Hematopoietic multipotent progenitor cell treated with erythropoietin and hydrocortisone succinate and interleukin-3 and kit ligand, for 17 days (in vitro differentiated cells): ENCODE measurements at regions not wholly inside any gene's neighbourhood (a gene's known extent, or its start where the extent isn't known, plus 50 kb on each side); places are given as distances from the start of the nearest gene placed in this dataset.
"Not testable (repeated sequence)": the region's sequence is repeated elsewhere in the genome, so short reads cannot be mapped to it uniquely, and the experiment has no call there.

Experiments
- DNase-seq: peaks from one replicate; pipeline ENCODE4 v3.0.0-alpha.2; 2015; ENCODE audit warnings: low spot score

- DNase-seq, result not testable (repeated sequence)
Observed at GRCh38 chr16:88268186-88268970, 114.4 kb upstream of the ZNF469 start.

DNA sequence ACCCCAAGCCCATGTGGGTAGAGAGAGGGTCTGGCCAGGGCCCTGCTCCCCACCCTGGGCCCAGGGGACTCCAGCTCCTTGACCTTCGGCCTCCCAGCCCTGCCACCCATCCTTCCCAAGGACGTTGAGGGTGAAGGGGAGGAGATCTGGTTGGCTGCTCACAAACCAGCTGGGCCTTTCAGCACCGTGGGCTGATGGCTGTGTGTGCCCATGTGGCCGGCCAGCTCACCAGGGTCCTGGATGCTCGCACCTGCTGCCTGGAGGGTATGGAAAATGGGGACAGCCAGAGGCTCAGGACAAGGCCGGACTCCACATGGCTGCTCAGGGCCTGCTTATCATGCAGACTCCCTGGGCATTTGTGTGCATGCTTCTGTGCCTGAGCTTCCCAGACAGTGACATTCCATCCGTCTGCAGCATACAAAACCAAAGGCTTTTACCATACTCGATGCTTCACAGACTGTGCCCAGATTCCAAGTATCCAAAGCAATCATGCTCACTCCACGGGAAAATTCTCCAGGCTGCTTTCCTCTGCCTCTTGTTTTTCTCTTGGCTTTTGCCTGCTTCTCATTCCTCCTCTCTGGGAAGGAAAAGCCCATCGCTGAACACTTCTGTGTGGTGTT is 112.5 kb upstream of the ZNF469 start:
- not testable (repeated sequence) for DNase-seq

DNA sequence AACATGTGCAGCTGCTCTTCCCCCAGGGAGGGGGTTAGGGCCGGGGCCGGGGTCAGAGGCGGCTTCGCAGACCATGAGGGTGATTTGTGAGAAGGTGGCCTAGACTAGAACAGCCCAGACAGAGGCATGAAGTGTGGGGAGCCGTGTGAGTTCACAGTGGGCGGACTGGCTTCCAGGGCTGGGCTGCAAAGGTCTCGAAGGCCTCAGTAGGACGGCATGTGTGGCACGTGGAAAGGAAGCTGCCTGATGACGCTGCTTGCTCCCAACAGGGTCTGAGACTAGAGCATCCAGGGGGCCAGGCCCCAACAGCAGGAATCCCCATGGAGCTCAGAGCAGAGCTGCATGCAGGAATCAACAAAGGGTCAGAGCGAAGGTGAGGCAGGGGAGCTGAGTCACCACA is 111.5 kb upstream of the ZNF469 start:
- DNase-seq, result not testable (repeated sequence)

DNA sequence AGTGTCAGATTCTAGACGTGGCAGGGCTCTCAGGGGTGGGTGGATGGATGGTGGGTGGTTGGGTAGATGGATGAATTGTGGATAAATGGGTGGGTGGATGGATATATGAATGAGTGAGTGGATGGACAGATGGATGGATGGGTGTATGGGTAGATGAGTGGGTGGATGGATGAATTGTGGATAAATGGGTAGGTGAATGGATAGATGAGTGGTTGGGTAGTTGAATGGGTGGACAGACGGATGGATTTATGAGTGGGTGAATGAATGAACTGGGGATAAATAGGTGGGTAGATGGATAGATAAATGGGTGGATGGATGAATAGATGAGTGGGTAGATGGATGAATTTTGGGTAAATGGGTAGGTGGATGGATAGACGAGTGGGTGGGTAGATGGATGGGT is 111.0 kb upstream of the ZNF469 start:
- not testable (repeated sequence) for DNase-seq

- DNase-seq, result not testable (repeated sequence)
Observed at GRCh38 chr16:88272437-88272836, 110.3 kb upstream of the ZNF469 start.

DNA sequence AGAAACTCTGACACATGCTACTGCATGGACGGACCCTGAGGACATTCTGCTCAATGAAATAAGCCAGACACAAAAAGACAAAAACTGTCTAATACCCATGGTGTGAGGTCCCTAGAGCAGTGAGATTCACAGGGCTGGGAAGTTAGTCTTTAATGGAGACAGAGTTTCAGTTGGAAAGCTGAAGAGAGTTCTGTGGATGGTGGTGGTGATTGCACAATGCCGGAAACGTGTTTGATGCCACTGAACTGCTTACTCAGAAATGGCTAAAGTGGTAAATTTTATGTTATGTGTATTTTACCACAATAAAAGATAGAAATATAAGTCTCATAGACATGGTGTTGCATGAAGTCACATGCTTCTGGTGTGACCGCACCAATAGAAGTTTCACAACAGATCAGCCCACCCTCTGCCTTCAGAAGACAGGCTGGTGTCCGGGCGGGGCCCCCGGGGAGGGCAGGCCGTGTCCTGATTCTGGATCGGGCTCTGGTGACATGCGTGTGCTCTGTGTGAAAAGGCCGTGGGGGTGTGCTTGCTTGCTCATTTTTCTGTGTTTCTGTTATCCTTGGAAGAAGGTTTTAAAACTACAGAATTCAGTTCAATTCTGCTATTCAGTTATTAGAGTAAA is 108.5 kb upstream of the ZNF469 start:
- not testable (repeated sequence) for DNase-seq

GRCh38 chr16:88274847-88275246 is 107.9 kb upstream of the ZNF469 start:
- no peak for DNase-seq

GRCh38 chr16:88275336-88276122 is 107.2 kb upstream of the ZNF469 start:
- DNase-seq, result not testable (repeated sequence)

GRCh38 chr16:88276123-88276588 is 106.6 kb upstream of the ZNF469 start:
- not testable (repeated sequence) for DNase-seq

DNA sequence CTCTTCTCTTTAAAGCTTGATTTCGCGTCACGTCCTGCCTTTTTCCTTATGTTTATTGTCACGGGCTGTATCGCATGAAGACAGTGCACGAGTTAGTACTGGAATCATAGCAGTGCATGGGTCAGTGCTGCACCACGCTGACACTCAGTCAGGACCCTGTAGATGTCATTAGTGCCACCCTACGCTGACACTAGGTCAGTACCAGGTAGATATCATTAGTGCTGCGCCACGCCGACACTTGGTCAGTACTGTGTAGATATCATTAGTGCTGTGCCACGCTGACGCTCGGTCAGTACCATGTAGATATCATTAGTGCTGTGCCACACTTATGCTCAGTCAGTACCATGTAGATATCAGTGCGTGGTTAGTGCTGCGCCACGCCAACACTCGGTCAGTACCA is 106.2 kb upstream of the ZNF469 start:
- DNase-seq, result no peak

DNA sequence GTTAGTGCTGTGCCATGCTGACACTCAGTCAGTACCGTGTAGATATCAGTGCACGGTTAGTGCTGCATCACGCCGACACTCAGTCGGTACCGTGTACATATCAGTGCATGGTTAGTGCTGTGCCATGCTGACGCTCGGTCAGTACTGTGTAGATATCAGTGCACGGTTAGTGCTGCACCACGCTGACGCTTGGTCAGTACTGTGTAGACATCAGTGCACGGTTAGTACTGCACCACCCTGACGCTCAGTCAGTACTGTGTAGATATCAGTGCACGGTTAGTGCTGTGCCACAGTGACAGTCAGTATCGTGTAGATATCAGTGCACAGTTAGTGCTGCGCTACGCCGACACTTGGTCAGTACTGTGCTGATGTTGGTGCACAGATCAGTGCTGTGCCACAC is 102.8 kb upstream of the ZNF469 start:
- DNase-seq, result no peak

DNA sequence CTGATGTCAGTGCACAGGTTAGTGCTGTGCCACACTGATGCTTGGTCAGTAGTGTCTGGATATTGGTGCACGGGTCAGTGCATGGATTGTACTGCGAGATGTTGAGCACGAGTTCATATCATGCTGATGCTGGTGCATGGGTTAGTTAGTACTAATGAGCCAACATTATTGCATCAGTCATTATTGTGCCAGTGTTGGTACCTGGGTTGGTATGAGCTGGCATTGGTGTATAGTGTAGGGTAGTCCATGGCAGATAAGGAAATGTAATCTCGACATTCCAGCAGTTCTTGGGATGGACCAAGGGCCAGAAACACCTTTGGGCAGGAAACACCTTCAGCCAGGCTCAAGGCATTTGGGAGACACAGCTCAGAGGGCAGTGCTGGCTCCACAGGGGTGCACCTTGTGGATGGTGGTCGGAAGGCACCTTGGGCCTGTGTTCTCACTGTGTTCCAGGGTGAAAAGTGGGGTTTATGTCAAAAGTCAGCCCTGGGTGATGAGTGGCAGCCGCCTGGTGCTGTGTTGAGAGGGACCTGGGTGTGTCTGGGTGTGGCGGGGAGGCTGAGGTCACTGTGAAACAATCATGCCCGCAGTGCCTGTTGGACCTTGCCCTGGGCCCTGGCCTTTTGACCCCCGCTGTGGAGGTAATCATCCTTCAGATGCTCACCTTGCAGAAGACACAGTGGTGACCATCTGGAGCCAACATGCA is 100.7 kb upstream of the ZNF469 start:
- DNase-seq, result no peak

- DNase-seq, result no peak
Observed at GRCh38 chr16:88282564-88283395, 100.0 kb upstream of the ZNF469 start.

- no peak for DNase-seq
Observed at GRCh38 chr16:88283596-88283995, 99.2 kb upstream of the ZNF469 start.

GRCh38 chr16:88284101-88284500 is 98.7 kb upstream of the ZNF469 start:
- DNase-seq, result no peak

DNA sequence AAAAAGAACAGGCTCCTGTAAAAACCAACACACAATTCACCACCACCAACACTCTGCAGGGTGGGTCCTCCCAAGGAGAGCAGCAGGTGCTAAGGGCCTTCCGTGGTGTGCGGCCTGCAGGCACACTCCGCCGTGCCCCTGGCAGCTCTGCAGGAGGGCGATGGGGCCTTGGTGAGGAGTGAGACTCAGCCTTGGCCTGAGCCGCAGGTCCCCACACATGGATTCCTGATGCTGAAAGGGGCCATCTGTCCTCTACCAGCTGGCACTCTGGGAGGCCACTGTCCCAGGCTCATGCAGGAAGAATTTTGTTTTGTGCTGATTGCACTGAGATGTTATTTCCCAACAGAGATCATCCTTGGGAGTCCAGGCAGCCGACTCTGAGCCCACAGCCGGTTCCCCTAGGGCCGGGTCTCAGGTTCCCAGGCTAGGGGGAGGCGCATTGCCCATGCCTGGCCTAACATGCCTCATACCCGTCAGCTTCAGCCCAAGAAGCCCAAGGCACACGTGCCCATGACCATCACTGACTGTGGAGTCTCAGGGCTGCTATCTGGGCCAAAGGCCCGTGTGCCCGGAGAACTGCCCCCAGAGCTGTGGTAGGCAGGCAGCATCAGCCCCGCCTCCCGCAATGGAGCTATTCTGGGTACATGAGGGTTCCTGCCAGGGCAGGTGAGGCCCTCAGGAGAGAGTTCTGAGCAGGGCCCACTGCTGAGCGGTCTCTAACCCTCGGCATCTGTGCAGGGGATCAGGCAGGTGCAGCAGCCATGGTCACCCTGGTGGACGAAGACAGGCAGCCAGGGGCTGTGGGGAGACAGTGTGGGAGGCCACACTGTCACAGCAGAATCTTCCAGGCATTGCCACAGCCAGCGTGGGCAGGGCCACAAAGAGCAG is 97.9 kb upstream of the ZNF469 start:
- no peak for DNase-seq

GRCh38 chr16:88285514-88285822 is 97.3 kb upstream of the ZNF469 start:
- no peak for DNase-seq

DNA sequence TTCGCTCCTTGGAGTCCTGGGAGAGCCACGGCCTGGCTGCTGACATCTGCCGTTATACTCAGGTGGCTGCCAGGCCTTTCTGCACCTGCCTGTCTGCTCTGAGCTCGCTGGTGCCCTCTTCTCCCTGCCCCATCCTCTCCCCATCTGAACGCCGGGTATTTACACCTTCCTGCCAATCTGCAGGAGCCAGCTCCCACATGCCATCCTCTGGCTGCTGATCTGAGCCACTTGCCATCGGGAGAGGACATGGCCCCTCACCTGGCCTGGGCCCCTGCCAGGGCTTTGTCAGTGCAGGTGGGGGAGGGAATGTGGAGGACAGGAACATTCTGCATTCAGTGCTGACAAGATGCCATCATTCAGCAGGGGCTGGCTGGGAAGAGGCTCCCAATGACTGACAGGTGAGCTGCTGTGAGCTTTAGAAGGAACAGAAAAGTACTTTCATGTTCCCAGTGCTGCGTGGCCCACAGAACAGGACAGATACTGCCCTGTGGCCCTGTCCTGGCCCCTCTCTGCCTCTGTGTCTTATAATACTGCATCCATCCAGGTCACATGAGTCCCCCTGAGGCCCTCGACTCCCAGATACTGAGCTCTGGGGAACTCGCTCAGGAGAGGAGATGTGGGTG is 96.3 kb upstream of the ZNF469 start:
- no peak for DNase-seq

DNA sequence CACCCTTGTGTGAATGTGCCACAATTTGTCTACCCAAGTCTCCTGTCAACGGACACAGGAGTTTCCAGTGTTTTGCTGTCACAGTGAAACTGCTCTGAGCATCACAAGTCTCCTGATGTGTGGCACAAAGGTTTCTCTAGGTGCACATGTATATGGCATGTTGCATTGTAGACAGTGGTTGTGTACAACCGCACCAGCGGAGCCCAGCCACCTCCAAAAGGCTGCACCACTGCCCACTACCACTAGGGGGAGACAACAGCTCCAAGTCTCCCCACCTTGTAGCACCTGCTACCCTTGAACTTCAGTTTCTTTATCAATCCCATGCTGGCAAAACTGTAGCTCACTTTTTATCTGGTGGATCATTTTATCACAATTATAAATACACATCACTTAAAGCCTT is 95.5 kb upstream of the ZNF469 start:
- DNase-seq, result peak; percentile 25
